HT1080 (cell line): ENCODE measurements at regions not wholly inside any gene's neighbourhood (a gene's known extent, or its start where the extent isn't known, plus 50 kb on each side); places are given as distances from the start of the nearest gene placed in this dataset.
"Not testable (repeated sequence)": the region's sequence is repeated elsewhere in the genome, so short reads cannot be mapped to it uniquely, and the experiment has no call there.

Experiments
- DNase-seq: peaks from one replicate; pipeline ENCODE4 v3.0.0-alpha.2; 2015; ENCODE audit warnings: low read depth

DNA sequence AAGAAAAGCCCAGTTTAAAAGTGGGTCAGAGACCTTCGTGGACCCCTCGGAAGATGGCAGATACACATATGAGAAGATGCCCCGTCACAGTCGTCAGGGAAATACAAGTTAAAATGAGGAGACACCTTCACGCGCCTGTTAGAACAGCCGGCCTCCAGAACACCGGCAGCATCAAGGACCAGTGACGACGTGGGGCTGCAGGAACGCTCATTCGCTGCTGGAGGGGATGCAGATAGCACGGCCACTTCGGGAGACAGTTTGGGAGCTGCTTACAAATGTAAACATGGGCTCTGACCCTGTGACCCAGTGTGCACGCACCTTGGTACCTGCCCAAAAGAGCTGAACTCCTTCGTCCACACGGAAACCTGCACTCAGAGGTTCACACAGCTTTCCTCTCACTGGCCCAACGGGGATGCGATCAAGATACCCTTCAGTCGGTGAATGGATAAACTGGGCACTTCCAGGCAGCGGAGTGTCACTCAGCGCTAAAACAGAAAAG lies 83.7 kb upstream of the CTDP1 start:
- DNase-seq: no peak

DNA sequence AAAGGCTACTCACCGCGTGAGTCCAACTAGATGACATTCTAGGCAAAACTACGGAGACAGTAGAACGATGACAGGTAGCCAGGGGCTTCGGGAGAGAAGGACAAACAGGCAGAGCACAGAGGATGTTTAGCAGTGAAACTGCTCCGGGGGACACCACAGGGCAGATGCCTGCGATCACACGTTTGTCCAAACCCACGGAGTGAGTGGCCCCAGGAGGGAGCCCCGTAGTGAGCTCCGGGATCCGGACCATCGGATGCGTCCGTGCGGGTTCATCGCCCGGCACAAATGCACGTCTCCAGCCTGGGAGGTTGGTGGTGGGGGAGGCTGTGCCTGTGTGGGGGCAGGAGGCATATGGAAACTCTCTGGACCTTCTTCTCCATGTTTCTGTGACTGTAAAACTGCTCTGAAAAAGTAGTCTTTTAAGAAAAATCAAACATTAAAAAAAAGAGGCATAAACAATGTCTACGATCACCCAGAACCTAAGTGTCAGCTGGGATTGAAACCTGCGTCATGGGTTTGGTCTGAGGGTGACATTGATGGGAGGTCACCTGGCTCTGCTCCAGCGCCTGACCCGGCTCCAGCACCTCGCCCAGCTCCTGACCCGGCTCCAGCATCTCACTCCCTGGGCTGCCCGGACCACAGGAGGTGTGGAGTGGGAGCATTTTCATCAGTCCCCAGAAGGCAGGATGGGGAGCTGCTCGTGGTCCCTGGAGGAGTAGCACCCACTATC lies 83.0 kb upstream of the CTDP1 start:
- no peak for DNase-seq

DNA sequence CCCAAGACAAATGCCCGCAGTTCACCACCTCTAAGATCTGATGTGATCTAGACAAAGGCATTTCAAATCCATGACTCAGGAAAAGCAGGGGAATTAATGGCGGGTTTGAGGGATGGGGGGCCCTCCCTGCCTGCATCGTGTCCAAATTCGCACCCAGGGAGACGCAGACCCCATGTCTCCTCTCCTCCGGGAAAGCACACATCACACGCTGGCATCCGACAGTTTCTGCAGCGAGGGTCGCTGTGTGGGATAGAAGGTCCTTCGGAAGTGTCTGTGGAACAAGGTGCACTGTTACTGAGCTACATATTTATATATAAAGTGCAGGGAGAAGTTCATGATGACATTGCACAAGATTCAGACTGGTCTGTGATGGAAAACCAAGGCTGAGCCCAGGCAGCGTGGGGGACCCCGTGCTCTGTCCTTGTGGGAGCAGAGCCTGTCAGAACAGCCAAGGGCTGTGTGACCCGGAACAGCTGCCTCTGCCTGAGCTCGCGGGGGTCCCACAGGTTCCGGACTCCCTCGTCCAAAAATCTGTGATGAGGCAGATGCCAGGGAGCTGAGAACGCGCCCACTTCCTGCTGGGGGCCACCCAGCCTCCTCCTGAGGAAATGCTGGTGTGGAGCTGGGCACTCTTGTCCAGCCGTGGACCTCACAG lies 82.3 kb upstream of the CTDP1 start:
- DNase-seq: no peak

DNA sequence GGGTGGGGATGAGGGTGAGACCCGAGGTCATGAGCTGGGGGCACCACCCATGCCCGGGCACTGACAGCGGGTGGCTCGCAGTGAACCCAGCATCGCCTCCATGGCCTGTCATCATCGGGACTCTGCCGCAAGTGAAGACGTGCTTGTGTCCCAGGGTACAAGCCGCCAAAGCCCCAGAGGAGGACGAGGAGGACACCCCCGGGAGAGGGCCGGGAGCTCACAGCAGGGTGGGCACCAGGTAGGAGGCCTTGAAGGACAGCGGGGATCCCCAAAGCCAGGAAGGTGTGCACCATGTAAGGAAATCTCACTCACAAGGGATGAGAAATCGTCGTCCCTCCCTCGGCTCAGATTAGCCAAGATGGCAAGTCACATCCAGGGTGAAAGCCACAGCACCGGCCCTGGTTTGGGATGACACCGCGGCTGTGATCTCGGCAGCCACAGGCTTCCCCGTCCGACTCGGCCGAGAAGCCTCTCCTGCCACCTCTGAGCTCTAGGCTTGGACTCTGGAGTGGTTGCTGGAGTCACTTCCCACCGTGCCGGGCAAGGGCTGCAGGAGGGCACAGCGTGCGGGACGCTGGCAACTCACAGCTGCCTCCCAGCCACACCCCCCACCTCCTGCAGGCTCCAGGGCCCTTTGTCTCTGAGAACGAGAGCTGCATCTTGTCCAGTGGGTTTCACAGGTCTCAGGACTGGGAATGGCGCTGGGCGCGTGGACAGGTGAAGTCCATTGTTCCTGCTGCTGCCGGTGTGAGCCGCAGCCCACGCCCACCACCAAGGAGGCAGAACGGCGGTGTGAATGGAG lies 81.6 kb upstream of the CTDP1 start:
- no peak for DNase-seq

GRCh38 chr18:79598633-79599175 lies 80.9 kb upstream of the CTDP1 start:
- no peak for DNase-seq

GRCh38 chr18:79599441-79599931 lies 80.1 kb upstream of the CTDP1 start:
- no peak for DNase-seq

DNA sequence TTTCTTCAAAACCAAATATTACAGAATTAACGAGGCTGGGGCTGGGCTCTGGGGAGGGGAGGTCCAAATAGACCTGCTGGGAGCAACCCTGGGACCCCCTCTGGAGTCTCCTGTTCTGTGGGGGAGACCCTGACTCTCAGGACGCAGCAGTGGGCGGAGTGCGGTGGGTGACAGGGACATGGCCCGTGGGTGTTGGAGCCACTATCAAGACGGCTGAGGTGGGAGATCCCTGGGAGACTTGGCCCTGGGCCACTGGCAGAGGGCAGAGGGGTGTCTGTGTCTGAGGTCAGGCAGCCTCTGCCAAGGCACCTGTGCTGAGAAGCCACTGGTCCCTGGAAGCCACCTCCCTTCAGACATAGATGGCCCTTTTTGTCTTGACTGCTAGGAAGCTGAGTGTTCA lies 79.5 kb upstream of the CTDP1 start:
- no peak for DNase-seq

GRCh38 chr18:79600596-79600995 lies 79.0 kb upstream of the CTDP1 start:
- no peak for DNase-seq

GRCh38 chr18:79601234-79601633 lies 78.4 kb upstream of the CTDP1 start:
- DNase-seq: no peak

GRCh38 chr18:79603321-79604204 lies 76.0 kb upstream of the CTDP1 start:
- no peak for DNase-seq

DNA sequence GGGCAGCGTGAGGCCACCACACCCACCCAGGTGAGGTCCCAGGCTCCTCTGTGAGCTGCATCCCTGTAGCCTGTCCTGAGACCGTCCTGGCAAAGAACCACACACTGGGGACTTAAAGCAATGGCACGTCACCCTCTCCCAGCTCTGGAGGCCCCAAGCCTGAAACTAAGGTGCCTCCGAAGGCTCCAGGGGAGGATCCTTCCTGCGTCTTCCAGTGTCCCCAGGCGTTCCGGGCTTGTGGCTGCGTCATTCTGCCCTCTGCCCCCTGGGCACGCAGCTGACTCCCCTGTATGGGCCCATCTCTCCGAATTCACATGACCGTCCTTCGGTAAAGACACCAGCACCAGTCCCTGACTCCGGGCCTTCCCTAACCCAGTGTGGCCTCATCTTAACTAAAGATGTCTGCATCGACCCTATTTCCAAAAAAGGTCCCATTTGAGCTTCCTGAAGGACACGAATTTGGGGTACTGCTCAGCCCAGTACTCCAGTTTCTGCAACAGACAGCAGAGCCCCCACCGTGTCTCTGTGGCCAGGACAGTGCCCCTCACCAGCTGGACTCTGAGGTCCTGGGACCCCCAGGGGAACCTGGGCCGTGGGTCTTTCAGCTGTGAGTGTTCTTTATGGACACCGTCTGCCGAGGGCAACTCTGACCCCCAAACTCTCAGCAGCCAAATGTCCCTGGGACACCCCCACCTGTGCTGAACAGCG lies 75.2 kb upstream of the CTDP1 start:
- DNase-seq: no peak

DNA sequence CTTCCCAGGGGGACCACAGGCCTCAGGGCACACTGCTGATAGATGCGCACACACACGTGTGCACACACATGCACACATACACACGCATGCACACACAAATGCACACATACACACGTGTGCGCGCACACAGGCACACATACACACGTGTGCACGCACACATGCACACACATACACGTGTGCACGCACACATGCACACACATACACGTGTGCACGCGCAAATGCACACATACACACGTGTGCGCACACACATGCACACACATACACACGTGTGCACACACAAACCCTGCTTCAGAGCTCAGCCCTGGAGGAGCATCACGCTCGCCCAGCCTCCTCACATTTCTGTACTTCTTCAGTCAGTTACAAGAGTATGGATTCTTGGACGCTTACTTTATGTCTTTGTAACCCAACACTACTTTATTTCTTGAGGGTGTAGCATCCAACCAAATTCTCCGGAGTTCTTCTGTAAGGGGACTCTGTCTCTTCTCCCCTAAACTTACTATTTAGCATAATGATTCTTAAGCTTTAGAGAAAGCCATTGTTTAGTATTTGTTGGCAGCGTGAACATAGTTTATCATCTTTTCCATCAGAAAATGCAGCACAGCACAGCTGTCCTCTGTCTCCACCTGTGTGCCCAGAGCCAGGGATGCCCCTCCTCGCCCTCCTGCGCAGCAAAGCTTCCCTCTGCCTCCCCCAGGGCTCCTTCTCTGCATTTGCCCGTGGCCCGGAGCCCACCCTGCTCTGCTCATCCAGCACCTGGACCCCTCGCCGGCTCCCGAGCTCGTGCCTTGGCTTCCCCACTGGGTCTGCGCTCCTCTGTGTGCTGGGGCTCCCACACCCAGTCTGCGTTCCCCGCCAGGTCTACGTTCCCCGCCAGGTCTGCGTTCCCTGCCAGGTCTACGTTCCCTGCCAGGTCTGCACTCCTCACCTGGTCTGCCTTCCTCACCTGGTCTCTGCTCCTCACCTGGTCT lies 74.4 kb upstream of the CTDP1 start:
- no peak for DNase-seq

- not testable (repeated sequence) for DNase-seq
Measured at GRCh38 chr18:79606071-79606470, 73.5 kb upstream of the CTDP1 start.

DNA sequence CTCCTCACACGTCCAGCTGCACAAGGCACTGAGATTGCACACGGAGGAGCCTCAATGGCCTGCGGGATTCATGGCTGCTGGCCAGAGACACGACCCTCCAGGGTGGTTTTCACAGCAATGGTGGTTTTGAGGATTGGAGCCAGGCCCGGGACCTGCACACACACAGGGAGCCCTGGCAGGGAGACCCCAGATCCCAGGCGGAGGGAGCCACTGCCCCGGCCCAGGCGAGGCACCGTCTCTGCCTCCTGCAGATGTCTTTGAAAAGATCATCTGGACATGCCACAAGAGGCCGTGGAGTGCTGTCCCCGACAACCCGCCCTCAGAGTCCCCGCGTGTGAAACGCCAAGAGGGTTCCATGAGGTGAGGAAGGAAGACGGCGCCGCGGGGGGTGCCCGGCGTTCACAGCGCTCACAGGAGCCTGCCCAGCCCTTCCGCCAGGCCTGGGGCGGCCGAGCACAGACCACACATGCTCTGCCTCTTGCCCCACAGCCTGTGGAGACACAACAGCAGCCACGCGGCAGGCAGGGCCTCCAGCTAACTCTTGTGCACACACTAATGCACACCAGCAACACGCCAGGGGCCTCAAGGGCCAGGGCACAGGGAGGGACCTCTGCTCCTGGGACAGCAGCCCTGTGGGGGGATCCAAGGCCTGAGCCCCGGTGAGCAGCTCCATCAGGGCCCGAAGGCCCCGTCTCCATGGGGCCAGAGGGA lies 72.8 kb upstream of the CTDP1 start:
- no peak for DNase-seq

DNA sequence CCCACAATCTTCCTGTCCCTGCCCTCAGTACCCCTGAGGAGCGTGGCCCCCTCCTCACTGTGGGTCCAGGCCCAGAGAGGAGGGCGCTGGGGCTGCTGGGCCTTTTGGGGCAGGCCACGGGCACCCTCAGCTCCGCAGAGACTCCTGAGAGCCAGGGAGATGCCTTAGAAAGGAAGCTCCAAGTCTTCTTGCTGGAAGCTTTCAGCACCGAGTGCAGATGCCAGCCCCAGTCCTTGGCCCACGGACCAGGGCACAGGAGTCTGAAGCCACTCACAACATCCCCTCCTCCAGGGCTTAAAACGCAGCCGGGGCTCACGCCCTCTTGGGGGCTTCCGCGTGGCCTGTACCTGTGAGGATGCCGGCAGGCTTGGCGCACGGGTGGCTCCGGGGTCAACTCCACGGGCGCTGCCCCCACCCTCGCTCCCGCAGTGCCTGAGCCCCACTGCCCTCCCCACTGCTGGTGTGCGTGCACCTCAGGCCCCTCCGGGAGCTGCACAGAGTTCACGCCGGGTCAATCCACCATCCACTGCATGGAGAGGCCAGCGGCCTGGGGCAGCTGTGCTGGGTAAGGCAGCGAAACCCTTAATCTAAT lies 72.1 kb upstream of the CTDP1 start:
- no peak for DNase-seq

- no peak for DNase-seq
Measured at GRCh38 chr18:79608069-79608468, 71.5 kb upstream of the CTDP1 start.

- DNase-seq: no peak
Measured at GRCh38 chr18:79608535-79608934, 71.1 kb upstream of the CTDP1 start.

- DNase-seq: no peak
Measured at GRCh38 chr18:79608999-79609461, 70.6 kb upstream of the CTDP1 start.
